ENCODE measurements at regions not wholly inside any gene's neighbourhood (a gene's known extent, or its start where the extent isn't known, plus 50 kb on each side); places are given as distances from the start of the nearest gene placed in this dataset.
"Not testable (repeated sequence)": the region's sequence is repeated elsewhere in the genome, so short reads cannot be mapped to it uniquely, and the experiment has no call there.

DNA sequence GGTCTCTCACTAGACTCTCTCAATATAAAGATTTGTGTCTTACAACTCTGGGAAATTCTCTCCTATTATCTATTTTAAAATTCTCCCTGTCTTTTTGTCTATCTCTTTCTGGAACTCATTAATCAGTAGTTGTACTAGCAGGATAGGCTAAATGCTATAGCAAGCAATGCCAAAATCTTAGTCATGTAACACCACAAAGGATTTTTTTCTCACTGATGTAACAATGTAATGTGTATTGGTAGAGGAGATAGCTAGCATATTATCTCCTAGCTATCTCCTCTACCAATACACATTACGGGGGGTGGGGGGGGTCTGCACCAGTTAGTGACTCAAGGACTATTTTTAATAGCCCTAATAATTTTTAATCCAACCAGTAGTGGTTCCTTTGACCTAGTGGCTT is 225.4 kb downstream of the KLHL28 start:
- no peak for DNase-seq (ENCODE audit: low read depth)
- H3K4me3 ChIP-seq (ENCODE audit: control insufficient read depth, low read depth, low read length), result no peak overlapping the region
- TF ChIP-seq CTCF (IDR thresholded peaks at IDR 0.05; ENCODE audit: control insufficient read depth, insufficient read depth, low read depth, low read length, missing control alignments), result no peak

- no peak overlapping the region for H3K4me3 ChIP-seq (ENCODE audit: control insufficient read depth, low read depth, low read length)
- no peak for DNase-seq (ENCODE audit: low read depth)
- TF ChIP-seq CTCF (IDR thresholded peaks at IDR 0.05; ENCODE audit: control insufficient read depth, insufficient read depth, low read depth, low read length, missing control alignments), result no peak
Measured at GRCh38 chr14:44732144-44732543, 225.1 kb upstream of the FSCB start.

GRCh38 chr14:44730860-44731259 is 223.8 kb upstream of the FSCB start:
- no peak for TF ChIP-seq CTCF (IDR thresholded peaks at IDR 0.05; ENCODE audit: control insufficient read depth, insufficient read depth, low read depth, low read length, missing control alignments)
- no peak for DNase-seq (ENCODE audit: low read depth)
- no peak overlapping the region for H3K4me3 ChIP-seq (ENCODE audit: control insufficient read depth, low read depth, low read length)

GRCh38 chr14:44721395-44721794 is 214.3 kb upstream of the FSCB start:
- H3K4me3 ChIP-seq (ENCODE audit: control insufficient read depth, low read depth, low read length); DNase-seq (ENCODE audit: low read depth): not testable (repeated sequence)

DNA sequence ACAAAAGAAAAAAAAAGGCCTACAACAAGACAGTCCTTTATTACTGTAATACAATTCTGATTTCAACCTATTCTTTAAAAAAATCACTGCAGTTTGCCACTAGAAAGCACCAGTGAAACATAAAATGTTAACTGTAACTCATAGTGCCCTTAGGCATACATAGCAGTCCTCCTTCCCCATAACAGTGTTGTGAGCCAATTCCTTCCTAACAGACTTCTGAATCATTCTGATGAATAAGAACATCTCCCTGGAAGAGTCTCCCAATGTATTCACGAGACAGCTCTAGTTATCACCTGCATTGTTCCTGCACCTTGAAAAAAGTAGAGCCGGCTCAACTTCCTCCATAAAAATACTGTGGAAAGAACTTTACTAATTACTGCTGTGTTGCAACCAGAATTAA is 213.6 kb upstream of the FSCB start:
- H3K4me3 ChIP-seq (ENCODE audit: control insufficient read depth, low read depth, low read length), result no peak overlapping the region
- TF ChIP-seq CTCF (IDR thresholded peaks at IDR 0.05; ENCODE audit: control insufficient read depth, insufficient read depth, low read depth, low read length, missing control alignments), result no peak
- no peak for DNase-seq (ENCODE audit: low read depth)

- no peak overlapping the region for H3K4me3 ChIP-seq (ENCODE audit: control insufficient read depth, low read depth, low read length)
- DNase-seq (ENCODE audit: low read depth), result no peak
- TF ChIP-seq CTCF (IDR thresholded peaks at IDR 0.05; ENCODE audit: control insufficient read depth, insufficient read depth, low read depth, low read length, missing control alignments), result no peak
Measured at GRCh38 chr14:44712024-44712815, 205.1 kb upstream of the FSCB start.

DNA sequence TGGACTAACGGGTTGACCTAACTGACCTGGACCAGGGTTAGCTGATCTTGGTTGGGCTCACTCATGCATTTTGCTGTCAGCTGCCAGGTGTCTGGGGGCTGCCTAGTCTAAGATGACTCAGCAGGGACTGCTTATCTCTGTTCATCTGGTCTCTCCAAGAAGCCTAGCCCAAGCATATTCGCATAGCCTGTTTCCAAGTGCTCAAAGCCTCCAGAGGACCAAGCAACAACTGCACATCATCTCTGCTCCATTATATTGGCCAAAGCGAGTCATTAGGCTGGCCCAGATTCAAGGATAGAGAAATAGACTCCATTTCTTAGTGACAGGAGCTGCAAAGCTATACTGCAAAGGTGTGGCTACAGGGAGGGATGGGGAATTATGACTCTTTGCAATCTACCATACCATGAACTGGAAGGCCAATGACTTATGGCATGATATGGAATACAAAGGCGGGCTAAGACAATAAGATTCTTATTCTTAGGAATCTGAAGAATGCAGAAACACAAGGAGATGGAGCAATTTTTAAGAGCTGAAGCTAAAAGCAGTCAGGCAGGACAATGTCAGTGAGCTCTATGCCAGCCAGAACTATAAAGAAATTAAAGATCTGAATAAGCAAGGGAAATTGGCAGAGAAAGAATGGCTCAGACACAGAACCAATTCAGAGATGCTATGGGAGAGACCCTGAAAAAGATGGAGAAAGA is 194.6 kb upstream of the FSCB start:
- no peak for DNase-seq (ENCODE audit: low read depth)
- no peak overlapping the region for H3K4me3 ChIP-seq (ENCODE audit: control insufficient read depth, low read depth, low read length)
- no peak for TF ChIP-seq CTCF (IDR thresholded peaks at IDR 0.05; ENCODE audit: control insufficient read depth, insufficient read depth, low read depth, low read length, missing control alignments)

Data from AG09309 (cell line).